ENCODE measurements at regions not wholly inside any gene's neighbourhood (a gene's known extent, or its start where the extent isn't known, plus 50 kb on each side); places are given as distances from the start of the nearest gene placed in this dataset.

- Histone ChIP-seq H3K27me3 (ENCODE audit: insufficient read depth) (peaks cover 7% of the 10 kb centered on the region; the same call in 1 of the 2 replicates), H3K4me2 (no peak overlapping the region), H3K79me2 (ENCODE audit: insufficient read depth) (no peaks in the 10 kb centered on the region), H3F3A (replicated peaks; ENCODE audit: insufficient read depth) (no peaks in the 10 kb centered on the region), H3K4me1 (ENCODE audit: control insufficient read depth in 1 of 2, insufficient read depth in 2 of 2, low read depth in 1 of 2, low read length in 1 of 2) (no peaks in the 10 kb centered on the region), H3K9ac (no peak overlapping the region), H3K9me3 (no peaks in the 10 kb centered on the region), H4K20me1 (ENCODE audit: insufficient read depth) (no peaks in the 10 kb centered on the region), H3K9me2 (no peaks in the 10 kb centered on the region; the same call in 1 of the 2 replicates), H3K4me3 (ENCODE audit: low read depth in 2 of 2, low read length in 1 of 2) (no peak overlapping the region), H3K27ac (ENCODE audit: low read depth in 2 of 2, low read length in 1 of 2) (no peak overlapping the region), H3K36me3 (replicated peaks in 1 of 2; ENCODE audit: control insufficient read depth in 1 of 2, insufficient read depth in 2 of 2, low read length in 1 of 2) (no peaks in the 10 kb centered on the region), H2AFZ (ENCODE audit: low read depth) (no peak overlapping the region)
- WGBS (ENCODE audit: low lambda C conversion rate) = 35% methylated on average over 2 of the region's 2 CpGs
- DNase-seq = no peak
- ChIA-PET CTCF (no interaction called here), POLR2A (no interaction called here)
- TF ChIP-seq SMC3 (IDR thresholded peaks at IDR 0.05; ENCODE audit: low read depth, low read length) = no peak
- no peak for TF ChIP-seq PBX3 (IDR thresholded peaks at IDR 0.05)
- TF ChIP-seq EZH2phosphoT487 (IDR thresholded peaks at IDR 0.05; ENCODE audit: borderline replicate concordance, low read depth) = no peak
- no peak for TF ChIP-seq TAF1 (IDR thresholded peaks at IDR 0.05; ENCODE audit: borderline replicate concordance, low read depth, low read length)
- no peak for TF ChIP-seq MXI1 (IDR thresholded peaks at IDR 0.05; ENCODE audit: low read depth, low read length)
- TF ChIP-seq TEAD4 (IDR thresholded peaks at IDR 0.05; ENCODE audit: borderline replicate concordance, insufficient read depth) = no peak
- no peak for TF ChIP-seq SIN3A (IDR thresholded peaks at IDR 0.05; ENCODE audit: borderline replicate concordance, low read depth, low read length)
- no peak for TF ChIP-seq IRF3 (IDR thresholded peaks at IDR 0.05; ENCODE audit: low read depth, low read length)
- no peak for TF ChIP-seq ZBTB33 (IDR thresholded peaks at IDR 0.05; ENCODE audit: borderline replicate concordance, low read depth)
- TF ChIP-seq NRF1 (IDR thresholded peaks at IDR 0.05; ENCODE audit: low read depth, low read length) = no peak
- TF ChIP-seq ELF1 (IDR thresholded peaks at IDR 0.05) = no peak
- TF ChIP-seq YY1 (IDR thresholded peaks at IDR 0.05; ENCODE audit: low read depth) = no peak
- TF ChIP-seq POLR2AphosphoS5 (IDR thresholded peaks at IDR 0.05; ENCODE audit: low read depth, low read length) = no peak
- no peak for TF ChIP-seq RFX5 (IDR thresholded peaks at IDR 0.05; ENCODE audit: low read length)
- no peak for TF ChIP-seq CHD2 (IDR thresholded peaks at IDR 0.05; ENCODE audit: low read length, partially characterized antibody)
Measured at GRCh38 chr5:87775228-87775627, 362.5 kb upstream of the CCNH start.

Data from SK-N-SH (cell line).